NK-92 (cell line): ENCODE measurements at regions not wholly inside any gene's neighbourhood (a gene's known extent, or its start where the extent isn't known, plus 50 kb on each side); places are given as distances from the start of the nearest gene placed in this dataset.

Source experiments
- DNase-seq: peaks from one replicate; lab custom pipeline; 2025; ENCODE audit not compliant: unreplicated experiment; lab: John Stamatoyannopoulos, UW

DNA sequence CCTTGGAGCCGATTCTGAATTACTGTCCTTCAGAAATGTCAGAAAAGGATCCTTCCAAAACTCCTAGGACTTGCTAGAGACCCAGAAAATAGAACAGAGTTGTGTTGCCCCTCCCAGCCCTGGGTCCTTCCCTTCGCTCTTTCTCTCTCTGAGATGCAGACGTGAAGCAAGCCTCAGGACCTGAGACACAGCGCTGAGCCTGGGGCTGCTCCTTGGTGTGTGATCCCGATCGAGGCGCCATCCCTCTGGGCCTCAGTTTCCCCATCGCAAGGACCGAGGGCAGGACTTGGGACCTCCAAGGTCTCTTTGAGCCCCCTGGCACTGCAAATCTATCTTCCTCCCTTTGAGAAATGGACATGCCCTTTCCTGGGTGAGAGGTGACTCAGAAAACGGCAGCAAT lies 533.5 kb downstream of the TBC1D22A start:
- DNase-seq = no peak

DNA sequence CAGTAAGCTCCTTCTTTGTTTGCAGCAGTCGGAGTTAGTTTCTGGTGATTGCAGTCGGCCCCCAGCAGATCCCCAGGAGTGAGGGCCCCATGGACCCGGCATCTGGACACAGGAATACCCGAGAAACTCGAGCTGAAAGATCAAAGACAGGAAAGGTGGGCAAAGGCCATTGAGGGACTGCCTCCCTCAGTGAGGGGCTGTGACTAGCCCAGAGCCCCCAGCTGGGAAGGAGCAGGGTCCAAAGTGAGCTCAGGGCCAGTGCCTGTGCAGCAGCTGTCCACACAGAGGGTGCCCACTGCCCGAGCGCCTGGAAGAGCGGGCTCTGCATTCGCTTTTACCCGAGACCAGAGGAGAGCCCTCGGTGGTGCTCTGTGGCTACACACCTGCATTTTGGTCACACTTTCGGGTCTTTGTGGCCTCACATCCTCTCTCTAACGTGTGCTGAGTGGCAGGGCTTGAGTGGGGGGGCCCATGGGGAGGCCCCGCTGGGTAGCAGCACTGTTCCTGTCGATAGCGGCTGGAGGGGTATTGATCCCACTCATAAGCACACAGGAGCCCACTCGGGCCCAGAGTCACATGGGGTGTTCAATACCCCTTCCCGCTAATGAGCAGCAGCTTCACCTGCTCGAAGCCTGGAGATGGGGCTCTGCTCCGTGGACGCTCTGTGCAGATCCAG lies 532.9 kb downstream of the TBC1D22A start:
- DNase-seq = no peak

DNA sequence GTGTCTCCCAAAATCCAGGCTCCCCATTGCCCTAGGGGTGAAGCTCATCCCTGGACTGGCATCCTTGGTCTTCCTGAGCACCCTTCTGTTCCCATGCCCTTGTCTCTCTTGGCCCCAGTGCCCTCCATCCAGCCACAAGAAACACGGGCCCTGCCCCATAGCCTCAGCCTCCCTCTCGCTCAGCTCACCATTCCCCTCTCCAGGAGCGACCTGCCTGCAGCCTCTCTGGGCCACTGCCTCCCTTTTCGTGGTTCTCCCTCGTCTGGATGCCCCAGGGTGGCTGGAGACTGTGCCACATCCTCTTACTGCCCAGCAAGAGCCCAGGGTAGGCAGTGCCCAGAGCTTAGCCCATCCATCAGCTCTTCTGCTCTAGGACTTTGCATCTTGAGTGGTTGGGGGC lies 532.1 kb downstream of the TBC1D22A start:
- no peak for DNase-seq

DNA sequence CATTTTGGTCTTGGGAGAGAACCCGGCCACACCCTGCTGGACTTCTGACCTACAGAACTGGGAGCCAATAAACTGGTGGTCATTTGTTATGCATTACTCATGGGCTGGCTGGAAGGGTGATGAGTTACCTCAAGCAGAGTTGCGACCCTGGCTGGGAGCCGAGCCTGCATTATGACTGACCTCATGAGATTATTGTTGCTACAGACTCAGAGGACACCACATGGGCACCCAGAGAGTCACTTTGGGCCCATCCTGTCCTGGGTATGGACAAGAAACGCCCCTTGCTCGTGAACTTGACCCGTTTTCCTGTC lies 531.7 kb downstream of the TBC1D22A start:
- DNase-seq = no peak

DNA sequence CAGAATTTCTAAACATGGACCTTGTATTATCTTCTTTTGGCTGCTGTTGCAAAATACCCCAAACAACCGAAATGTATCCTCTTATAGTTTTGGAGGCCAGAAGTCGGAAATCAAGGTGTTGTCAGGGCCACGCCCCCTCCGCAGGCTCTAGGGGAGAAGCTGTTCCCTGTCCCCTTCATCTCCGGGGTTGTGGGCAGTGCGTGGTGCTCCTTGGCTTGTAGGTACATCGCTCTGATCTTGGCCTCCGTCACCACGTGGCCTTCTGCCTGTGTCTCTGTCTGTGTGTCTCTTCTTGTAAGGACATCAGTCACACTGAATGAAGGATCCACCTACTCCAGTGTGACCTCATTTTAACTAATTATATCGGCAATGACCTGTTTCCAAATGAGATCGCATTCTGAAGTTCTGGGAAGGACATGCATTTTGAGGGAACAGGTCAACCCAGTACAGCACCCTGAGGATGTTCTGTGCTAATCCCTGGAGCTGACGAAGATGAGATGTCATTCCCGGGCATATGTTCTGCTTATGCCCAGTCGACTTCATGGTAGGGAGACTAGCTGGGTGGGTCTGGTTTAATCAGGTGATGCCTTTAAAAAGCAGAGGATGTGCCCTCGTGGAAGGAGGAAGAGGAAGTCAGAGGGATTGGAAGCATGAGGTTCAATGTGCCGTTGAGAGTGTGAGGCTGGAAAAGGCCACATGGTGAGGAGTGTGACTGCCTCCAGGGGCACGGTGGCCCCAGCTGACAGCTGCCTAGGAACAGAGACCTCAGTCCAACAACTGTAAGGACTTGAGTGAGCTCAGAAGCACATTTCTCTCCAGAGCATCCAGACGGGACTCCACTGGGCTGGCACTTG lies 531.1 kb downstream of the TBC1D22A start:
- DNase-seq = no peak

DNA sequence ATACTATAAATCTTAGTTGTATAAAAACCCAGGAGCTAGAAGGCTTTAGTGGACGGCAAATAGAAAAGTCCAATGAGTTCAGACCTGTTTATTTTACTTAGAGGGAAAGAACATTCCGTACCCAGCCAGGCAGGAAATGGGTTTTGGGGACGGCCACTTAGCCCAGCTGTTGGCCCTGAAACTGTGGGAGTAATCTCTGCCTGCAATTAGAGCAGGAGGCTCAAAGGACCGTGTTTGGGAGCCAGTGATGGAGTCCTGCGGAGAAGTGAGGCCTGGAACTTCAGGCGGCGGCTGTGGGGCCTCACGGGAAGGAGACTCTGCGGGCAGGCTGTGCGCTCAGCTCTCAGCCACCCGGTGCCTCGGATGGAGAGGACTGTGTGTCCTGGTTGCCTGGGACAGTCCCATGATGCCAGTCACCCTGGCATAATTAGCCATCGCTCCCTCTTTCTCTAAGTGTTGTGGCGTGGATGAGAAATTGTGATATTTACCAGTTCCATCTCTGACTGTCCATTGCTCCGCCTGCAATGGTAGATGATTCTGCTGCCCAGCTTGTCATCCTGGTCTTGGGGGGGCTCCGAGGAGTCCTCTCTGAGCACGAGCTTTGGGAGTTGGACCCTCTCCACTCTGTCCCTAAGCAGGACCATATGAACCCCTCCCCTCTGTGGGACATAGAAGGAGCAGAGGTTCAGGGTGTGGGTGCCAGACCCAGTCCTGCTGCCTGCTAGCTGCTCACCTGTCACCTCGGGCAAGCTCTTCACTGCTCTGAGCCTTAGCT lies 530.3 kb downstream of the TBC1D22A start:
- no peak for DNase-seq

DNA sequence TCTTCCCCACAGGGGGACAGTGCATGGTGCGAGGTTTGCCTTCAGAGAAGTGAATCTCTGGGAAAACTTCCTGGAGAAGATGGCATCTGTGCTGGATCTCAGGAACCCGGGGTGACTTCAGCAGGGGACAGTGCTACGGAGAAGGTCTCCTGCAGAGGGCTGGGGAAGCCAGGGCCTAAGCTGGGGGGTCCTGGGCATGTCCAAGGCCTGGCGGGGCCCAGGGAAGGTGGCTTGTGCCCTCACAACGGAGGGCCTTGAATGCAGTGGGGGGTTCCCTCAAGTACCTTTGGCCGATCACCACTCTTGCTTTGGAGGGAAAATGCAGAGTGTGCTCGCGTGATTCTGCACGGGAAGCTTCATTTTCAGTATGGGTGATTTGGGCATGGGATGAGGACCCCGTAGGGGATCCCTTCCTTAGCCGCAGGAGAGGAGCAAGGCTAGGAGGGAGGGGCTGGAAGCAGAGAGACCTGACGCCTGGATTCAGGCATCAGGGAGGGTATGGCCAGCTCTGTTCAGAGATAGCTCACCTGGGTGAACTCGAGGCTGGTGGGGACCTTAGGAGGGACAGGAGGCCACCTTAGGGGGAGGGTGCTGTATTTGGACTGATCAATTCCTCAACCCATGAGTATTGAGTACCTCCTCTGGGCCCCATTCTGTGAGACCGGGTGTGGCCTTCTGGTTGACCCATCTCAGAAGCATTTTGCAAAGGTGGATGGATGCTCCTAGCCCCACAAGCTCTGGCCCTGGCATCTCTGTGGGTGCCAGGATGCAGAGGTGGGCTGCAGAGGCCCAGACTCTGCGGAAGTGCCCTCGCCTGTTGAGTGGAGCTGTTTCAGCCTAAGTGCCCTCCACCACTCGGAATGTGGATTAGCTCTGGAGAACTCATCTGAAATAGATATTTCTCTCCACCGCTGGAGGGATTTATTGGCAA lies 529.4 kb downstream of the TBC1D22A start:
- no peak for DNase-seq

DNA sequence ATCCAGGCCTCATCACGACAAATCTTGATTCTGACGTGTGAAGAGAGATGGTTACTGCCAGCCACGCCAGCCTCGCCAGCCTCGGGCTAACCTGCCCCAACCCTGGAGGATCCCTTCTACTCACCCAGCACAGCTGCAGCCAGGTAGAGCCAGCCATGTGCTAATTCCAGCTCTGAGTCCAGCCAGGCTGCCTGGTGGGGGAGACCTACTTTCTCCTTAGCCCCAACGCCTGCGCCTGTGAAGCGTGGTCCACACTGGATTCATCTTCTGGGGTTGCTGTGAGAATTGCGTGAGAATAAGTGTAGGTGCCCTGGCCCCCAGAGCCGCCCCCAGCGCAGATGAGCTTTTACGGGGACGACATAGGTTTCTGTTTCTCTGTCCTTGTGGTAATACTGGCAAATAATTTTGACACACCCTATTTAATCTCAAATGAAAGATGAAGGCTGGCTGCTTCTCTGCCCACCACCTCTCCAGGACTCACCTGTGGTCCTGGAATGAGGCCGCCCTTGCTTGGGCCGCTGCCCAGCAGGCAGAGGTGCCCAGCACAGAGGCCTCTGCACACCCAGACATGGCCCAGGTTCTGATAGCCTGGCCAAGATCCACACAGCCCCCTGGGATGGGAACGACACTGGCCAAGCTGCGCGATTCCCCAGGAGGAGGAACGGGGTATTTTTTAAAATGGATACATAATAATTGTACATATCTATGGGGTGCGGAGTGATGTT lies 528.4 kb downstream of the TBC1D22A start:
- DNase-seq = no peak

DNA sequence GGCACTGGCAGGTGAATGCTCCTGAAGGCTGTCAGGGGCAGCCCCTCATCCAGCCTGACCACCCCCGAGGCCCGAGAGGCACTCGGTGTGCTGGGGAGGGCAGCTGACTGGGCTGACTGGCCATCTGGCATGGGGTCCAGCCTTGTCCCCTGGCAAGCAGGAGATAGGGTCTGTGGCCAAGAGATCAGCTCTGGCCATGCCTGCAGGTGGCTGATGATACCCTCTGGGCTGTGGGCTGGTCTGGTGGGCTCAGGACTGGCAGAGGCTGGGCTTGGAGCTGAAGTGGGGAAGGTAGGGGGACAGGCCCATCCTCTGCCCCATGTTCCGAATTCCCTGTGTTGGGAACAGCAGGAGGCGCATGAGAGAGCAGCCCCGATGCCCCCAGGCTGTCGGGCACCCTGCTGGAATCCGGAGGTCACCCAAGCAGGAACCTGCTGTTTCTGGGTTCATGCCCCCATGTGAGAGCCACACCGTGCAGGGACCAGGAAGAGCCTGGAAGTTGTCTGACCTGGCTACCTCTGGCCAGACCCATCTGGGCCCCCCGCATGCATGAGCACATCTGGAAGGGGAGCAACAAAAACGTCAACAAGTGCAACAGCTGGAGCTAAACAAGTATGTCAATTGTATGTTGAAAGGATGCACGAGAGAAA lies 527.0 kb downstream of the TBC1D22A start:
- no peak for DNase-seq

DNA sequence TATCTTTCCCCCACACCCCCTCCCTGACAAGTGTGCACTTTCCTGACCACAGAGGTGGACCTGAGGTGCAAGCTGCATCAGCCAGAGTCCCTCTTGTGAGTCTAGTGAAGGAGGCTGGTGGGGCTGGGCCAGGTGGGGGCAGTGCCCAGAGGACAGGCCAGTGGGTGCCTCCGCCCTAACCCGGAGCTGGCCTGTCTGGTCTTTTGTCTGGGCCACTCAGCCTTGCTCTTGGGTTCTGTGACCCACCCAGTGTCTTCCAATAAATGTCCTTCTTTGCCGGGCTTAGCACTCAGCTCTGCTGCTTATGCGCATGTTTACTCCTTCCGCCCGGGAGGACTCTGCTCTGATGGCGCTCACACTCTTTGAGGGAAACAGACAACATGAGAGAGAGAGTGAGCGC lies 526.2 kb downstream of the TBC1D22A start:
- DNase-seq = no peak

DNA sequence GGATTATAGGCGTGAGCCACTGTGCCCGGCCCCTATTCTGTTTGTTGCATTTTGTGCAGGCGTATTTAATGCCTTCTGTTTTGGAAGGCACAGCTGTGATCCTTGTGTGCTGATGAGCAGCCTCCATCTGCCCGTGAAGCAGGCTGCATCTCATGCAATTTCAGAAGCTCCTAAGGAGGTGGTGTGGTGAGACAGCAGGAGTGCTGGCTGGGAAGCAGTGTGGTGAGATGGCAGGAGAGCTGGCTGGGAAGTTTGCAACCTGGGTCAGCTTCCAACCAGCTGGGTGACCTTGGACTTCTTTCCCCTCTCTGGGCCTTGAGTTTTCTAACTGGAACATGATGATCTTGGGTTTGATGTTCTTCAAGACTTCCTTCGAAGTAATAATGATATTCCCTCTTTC lies 525.1 kb downstream of the TBC1D22A start:
- DNase-seq = no peak

DNA sequence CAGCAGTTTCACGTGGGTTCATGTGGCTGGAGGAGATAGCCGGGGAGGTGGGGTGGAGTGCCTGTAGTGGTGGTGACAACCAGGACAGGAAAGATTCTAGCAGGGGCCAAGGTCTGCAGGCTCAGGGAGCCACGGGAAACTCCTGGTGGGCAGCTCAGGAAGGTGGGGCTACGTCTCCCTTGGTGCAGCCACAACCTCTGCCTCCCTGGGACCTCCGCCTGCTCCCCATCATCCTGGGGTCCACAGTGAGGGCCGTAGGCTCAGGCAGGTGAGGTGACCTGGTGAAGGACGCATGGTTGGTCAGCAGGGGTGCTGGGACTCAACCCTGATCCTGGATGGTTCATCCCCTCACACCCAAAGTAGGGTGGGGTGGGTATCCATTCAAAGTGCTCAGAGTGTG lies 524.1 kb downstream of the TBC1D22A start:
- DNase-seq = no peak

DNA sequence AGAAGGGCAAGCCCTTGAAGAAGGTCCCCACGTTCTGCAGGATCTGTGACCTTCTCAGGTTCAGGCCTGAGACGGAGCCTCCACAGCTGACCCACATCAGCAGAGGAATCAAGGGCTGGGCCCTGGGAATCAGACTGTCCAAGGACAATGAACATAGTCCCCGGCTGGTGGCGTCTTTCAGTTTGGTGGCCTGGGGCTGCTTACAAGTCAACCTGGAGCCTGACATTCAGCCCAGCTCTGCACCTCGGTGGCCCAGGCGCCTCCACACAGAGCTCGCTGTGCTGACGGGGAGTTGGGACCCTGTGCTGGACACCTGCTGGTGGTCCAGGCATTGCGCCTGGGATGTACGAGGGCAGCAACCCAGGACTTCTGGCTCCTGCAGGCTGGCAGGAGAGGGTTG lies 523.5 kb downstream of the TBC1D22A start:
- DNase-seq = no peak

DNA sequence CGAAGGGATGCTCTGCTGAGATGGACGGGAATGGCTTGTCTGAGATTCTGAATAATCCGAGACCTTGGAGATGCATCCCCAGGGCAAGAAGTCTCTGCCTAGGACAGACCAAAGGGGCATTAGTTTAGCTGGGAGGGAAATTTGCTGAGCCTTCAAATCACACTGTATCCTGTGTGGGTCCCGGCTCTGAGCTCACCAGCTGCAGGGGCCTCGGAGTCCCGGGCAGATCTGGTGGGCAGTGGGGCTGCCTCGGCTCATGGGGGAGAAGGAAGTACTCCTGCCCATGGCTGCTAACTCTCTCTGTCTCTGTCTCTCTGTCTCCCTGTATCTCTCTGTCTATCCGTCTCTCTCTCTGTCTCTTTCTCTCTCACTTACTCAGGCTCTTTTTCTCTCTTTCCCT lies 522.4 kb downstream of the TBC1D22A start:
- no peak for DNase-seq

DNA sequence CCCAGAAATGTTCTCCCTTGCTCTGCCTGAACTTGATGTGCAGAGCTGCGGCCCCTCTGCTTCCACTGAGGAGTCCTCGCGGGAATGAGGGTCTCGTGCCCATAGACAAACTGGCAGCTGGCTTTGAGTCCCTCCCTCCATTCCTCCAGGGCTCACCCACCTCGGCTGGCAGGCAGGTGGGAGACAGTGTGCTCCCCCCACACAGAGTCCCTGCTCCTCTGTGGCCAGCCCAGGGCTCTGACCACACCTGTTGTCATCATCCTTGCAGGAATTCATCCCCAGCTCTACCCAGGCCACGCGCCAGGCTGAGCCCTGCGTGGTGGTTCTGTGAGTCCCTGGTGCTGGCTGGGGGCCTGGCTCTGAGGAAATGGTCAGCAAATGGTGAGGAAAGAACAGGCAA lies 521.9 kb downstream of the TBC1D22A start:
- DNase-seq = no peak

DNA sequence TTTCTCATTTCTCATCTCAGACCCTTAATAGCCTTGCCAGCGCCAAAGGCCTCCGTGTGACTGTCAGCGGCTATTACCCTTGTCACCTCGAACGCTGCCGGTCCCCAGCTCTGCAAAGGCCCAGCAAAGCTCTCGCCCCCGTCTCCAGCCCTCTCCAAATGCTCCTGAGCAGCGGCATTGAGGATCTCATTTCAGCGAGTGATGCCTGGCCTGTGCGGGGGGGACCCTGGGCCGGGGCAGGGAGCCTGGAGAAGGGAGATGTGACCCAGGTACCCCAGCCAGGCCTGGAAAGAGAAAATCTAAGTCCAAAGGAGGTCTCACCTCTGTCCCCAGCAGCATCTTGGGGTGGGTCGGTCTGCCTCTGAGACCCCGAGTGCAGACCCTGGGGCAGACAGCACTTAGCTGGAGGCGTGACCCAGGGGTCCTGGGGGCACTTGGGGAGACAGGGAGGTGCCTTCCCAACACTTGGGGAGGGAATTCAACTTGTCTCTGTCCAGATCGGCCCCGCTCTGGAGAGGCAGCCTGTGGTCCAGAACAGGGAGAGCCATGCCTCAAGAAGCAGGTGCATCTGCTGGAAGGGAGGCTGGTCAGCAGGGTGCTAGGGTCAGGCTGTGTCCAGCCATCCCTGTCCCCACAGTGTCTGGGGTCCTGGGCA lies 521.3 kb downstream of the TBC1D22A start:
- no peak for DNase-seq

DNA sequence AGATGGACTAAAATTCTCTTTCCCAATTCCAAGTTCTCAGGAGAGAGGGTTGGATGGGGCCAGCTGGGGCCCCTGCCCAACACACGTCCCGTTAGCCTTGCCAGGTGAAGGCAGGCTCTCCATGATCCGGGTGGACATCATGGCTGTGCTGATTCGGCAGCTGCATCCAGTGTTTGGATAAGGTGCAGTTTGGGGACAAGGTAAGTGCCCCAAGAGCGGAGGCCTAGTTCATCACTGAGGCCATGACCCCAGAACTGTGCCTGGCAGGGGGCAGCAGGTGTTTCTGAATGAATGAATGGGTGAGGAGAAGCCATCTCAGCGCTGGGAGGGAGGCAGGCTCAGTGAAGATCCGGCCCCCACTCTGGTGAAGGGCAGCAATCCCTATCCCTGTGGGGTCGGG lies 520.4 kb downstream of the TBC1D22A start:
- no peak for DNase-seq

DNA sequence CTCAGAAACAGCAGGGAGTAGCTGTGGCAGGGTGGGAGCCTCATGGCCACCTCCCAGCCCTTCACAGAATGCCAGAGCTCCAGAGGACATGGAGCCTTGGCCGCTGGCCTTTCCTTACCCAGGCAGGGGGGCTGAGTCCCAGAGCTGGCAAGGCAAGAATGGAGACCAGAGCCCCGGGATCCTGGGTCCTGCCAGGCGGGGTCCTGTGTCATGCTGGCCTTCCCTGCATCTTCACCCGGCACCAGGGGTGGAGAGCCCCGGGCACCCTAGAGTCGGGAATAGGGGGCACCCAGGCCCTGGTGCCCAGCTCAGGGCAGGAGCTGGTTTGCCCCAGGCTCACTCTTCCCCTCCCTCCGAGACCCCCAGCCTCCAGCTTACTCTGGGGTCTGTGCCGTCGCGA lies 519.9 kb downstream of the TBC1D22A start:
- DNase-seq = no peak
